ENCODE measurements at regions not wholly inside any gene's neighbourhood (a gene's known extent, or its start where the extent isn't known, plus 50 kb on each side); places are given as distances from the start of the nearest gene placed in this dataset.

- no peak for TF ChIP-seq CTCF (IDR thresholded peaks at IDR 0.05 in 2 of 3, conservative IDR thresholded peaks at IDR 0.05 in 1 of 3; ENCODE audit: control insufficient read depth in 2 of 3, extremely low read depth in 1 of 3, insufficient read depth in 1 of 3, low read depth in 3 of 3, low read length in 3 of 3)
- TF ChIP-seq, protein P1, sequence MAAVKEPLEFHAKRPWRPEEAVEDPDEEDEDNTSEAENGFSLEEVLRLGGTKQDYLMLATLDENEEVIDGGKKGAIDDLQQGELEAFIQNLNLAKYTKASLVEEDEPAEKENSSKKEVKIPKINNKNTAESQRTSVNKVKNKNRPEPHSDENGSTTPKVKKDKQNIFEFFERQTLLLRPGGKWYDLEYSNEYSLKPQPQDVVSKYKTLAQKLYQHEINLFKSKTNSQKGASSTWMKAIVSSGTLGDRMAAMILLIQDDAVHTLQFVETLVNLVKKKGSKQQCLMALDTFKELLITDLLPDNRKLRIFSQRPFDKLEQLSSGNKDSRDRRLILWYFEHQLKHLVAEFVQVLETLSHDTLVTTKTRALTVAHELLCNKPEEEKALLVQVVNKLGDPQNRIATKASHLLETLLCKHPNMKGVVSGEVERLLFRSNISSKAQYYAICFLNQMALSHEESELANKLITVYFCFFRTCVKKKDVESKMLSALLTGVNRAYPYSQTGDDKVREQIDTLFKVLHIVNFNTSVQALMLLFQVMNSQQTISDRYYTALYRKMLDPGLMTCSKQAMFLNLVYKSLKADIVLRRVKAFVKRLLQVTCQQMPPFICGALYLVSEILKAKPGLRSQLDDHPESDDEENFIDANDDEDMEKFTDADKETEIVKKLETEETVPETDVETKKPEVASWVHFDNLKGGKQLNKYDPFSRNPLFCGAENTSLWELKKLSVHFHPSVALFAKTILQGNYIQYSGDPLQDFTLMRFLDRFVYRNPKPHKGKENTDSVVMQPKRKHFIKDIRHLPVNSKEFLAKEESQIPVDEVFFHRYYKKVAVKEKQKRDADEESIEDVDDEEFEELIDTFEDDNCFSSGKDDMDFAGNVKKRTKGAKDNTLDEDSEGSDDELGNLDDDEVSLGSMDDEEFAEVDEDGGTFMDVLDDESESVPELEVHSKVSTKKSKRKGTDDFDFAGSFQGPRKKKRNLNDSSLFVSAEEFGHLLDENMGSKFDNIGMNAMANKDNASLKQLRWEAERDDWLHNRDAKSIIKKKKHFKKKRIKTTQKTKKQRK (IDR thresholded peaks at IDR 0.05; ENCODE audit: low read depth, low read length), result no peak
- no peak for TF ChIP-seq JUND (IDR thresholded peaks at IDR 0.05; ENCODE audit: low read depth, low read length)
- no peak for TF ChIP-seq FOXM1 (IDR thresholded peaks at IDR 0.05; ENCODE audit: low read depth, low read length)
- TF ChIP-seq FOXK2 (IDR thresholded peaks at IDR 0.05), result no peak
- no peak for TF ChIP-seq PAX5 (IDR thresholded peaks at IDR 0.05; ENCODE audit: borderline replicate concordance, low read depth, low read length)
- TF ChIP-seq MTA3 (IDR thresholded peaks at IDR 0.05; ENCODE audit: borderline replicate concordance, low read length), result no peak
- TF ChIP-seq ZSCAN29 (IDR thresholded peaks at IDR 0.05), result no peak
- no peak for TF ChIP-seq GATAD2B (conservative IDR thresholded peaks at IDR 0.05; ENCODE audit: low read depth)
- TF ChIP-seq BHLHE40 (IDR thresholded peaks at IDR 0.05; ENCODE audit: borderline replicate concordance in 1 of 2, low read depth in 2 of 2, low read length in 1 of 2), result no peak
- TF ChIP-seq EP300 (IDR thresholded peaks at IDR 0.05; ENCODE audit: borderline replicate concordance in 1 of 2, control insufficient read depth in 1 of 2, low read depth in 2 of 2, low read length in 2 of 2), result no peak
- no peak for TF ChIP-seq POLR2A (IDR thresholded peaks at IDR 0.05; ENCODE audit: low read depth, low read length)
- TF ChIP-seq, protein P2, sequence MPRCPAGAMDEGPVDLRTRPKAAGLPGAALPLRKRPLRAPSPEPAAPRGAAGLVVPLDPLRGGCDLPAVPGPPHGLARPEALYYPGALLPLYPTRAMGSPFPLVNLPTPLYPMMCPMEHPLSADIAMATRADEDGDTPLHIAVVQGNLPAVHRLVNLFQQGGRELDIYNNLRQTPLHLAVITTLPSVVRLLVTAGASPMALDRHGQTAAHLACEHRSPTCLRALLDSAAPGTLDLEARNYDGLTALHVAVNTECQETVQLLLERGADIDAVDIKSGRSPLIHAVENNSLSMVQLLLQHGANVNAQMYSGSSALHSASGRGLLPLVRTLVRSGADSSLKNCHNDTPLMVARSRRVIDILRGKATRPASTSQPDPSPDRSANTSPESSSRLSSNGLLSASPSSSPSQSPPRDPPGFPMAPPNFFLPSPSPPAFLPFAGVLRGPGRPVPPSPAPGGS (IDR thresholded peaks at IDR 0.05; ENCODE audit: borderline replicate concordance, insufficient read depth, low read depth, low read length, poor library complexity, severe bottlenecking), result no peak
- TF ChIP-seq TCF7 (IDR thresholded peaks at IDR 0.05; ENCODE audit: borderline replicate concordance), result no peak
Measured at GRCh38 chr3:162810776-162811175, 1314.2 kb downstream of the OTOL1 start.
